ENCODE measurements at regions not wholly inside any gene's neighbourhood (a gene's known extent, or its start where the extent isn't known, plus 50 kb on each side); places are given as distances from the start of the nearest gene placed in this dataset.

- Histone ChIP-seq H3K27ac (no peak overlapping the region), H3K4me1 (no peaks in the 10 kb centered on the region), H3K9me3 (no peaks in the 10 kb centered on the region), H3K36me3 (no peaks in the 10 kb centered on the region), H3K27me3 (no peaks in the 10 kb centered on the region), H3K4me3 (no peak overlapping the region), H3K9ac (ENCODE audit: low read depth in 2 of 2, low read length in 2 of 2) (no peak overlapping the region)
- DNase-seq = no peak
- no peak for TF ChIP-seq CTCF (IDR thresholded peaks at IDR 0.05)
- intact Hi-C loops (cut with DNase I) = no loop called here
Measured at GRCh38 chr10:58070956-58071355, 196.7 kb downstream of the IPMK start.

DNA sequence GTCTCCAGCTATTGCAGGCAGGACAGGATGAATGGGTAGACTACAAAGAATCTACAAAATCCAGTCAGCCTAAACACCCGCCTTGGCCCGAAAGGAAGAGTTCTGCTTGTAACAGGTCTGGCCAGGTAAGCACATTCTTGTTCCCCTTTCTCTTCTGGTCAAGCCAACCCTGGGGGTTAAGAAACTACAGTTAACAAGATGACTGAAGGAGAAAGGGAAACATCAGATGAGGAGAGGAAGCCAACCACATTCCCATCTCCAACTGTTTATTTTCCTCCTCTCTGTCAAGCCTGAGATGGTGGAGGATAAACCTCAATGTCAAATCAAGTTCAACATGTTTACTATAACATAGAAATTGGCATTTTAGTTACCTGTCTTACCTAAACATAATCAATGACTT lies 198.9 kb downstream of the IPMK start:
- H3K9me3 ChIP-seq = no peaks in the 10 kb centered on the region
- no peak overlapping the region for H3K4me3 ChIP-seq
- no peak for TF ChIP-seq CTCF (IDR thresholded peaks at IDR 0.05)
- no peak overlapping the region for H3K9ac ChIP-seq (ENCODE audit: low read depth in 2 of 2, low read length in 2 of 2)
- H3K27ac ChIP-seq = no peak overlapping the region
- DNase-seq = no peak
- intact Hi-C loops (cut with DNase I) = loop anchor here (5.0 to 10.0 kb wide), 3 partner anchors 204 to 732 kb away; no protein-coding TSS in a partner anchor
- H3K36me3 ChIP-seq = no peaks in the 10 kb centered on the region
- no peaks in the 10 kb centered on the region for H3K4me1 ChIP-seq
- H3K27me3 ChIP-seq = no peaks in the 10 kb centered on the region

GRCh38 chr10:58066979-58067378 lies 200.7 kb downstream of the IPMK start:
- Histone ChIP-seq H3K4me3 (no peak overlapping the region), H3K9me3 (no peaks in the 10 kb centered on the region)
- intact Hi-C loops (cut with DNase I) = loop anchor here (5.0 to 10.0 kb wide), 3 partner anchors 202 to 730 kb away; no protein-coding TSS in a partner anchor

DNA sequence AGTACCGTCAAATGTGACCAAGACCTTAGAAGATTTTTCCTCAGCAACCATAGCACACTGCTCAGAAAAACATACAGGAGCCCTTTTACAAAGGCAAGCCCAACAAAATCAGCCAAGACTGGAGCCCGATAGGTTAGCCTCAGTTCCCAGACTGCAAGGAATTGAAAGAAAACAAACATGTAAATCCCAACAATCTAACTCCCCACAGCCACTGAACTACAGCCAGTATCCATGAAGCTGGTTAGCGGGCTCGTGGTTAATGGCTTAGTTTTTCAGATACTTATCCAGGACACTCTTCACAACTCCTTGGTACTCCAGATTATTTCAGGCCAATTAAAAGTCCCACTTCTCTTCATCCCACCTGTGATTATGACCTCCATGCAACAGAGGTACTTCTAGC lies 201.6 kb downstream of the IPMK start:
- Histone ChIP-seq H3K27ac (no peak overlapping the region), H3K4me1 (no peaks in the 10 kb centered on the region)
- no peak for TF ChIP-seq CTCF (IDR thresholded peaks at IDR 0.05)

More at GRCh38 chr10:58066979-58067378, 200.7 kb downstream of the IPMK start:
- Histone ChIP-seq H3K9ac (ENCODE audit: low read depth in 2 of 2, low read length in 2 of 2) (no peak overlapping the region), H3K27me3 (no peaks in the 10 kb centered on the region), H3K36me3 (no peaks in the 10 kb centered on the region), H3K27ac (no peak overlapping the region), H3K4me1 (no peaks in the 10 kb centered on the region)
- DNase-seq = no peak
- no peak for TF ChIP-seq CTCF (IDR thresholded peaks at IDR 0.05)

DNA sequence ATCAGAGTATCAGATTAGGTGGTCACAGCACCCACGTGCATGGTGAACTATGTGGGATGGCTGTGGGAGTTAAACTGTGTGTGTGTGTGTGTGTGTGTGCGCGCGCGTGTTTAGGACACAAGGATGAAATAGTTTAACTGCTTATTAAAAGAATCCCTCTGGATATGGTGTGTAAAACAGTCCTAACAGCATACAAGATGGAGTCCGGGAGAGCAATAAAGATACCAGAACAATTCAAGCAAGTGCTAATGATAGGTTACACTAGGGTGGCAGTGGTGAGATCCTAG lies 202.2 kb downstream of the IPMK start:
- H3K9me3 ChIP-seq = no peaks in the 10 kb centered on the region
- intact Hi-C loops (cut with DNase I) = loop anchor here (5.0 to 10.0 kb wide), 3 partner anchors 201 to 728 kb away; no protein-coding TSS in a partner anchor
- no peak for DNase-seq
- no peak overlapping the region for H3K9ac ChIP-seq (ENCODE audit: low read depth in 2 of 2, low read length in 2 of 2)
- no peak overlapping the region for H3K4me3 ChIP-seq
- TF ChIP-seq CTCF (IDR thresholded peaks at IDR 0.05) = no peak
- no peaks in the 10 kb centered on the region for H3K4me1 ChIP-seq
- H3K36me3 ChIP-seq = no peaks in the 10 kb centered on the region
- no peak overlapping the region for H3K27ac ChIP-seq
- no peaks in the 10 kb centered on the region for H3K27me3 ChIP-seq

More for the DNA sequence above, 201.6 kb downstream of the IPMK start:
- Histone ChIP-seq H3K9ac (ENCODE audit: low read depth in 2 of 2, low read length in 2 of 2) (no peak overlapping the region), H3K27me3 (no peaks in the 10 kb centered on the region), H3K4me3 (no peak overlapping the region), H3K9me3 (no peaks in the 10 kb centered on the region), H3K36me3 (no peaks in the 10 kb centered on the region)
- no peak for DNase-seq
- intact Hi-C loops (cut with DNase I) = loop anchor here (5.0 to 10.0 kb wide), 3 partner anchors 201 to 729 kb away; no protein-coding TSS in a partner anchor
